ENCODE measurements at regions not wholly inside any gene's neighbourhood (a gene's known extent, or its start where the extent isn't known, plus 50 kb on each side); places are given as distances from the start of the nearest gene placed in this dataset.

GRCh38 chr4:180923486-180923885 is 1319.7 kb upstream of the TENM3 start:
- H3K27ac ChIP-seq (replicated peaks; ENCODE audit: low read length), result no peak overlapping the region
- no peak for DNase-seq (ENCODE audit: low spot score)
- H3K14ac ChIP-seq (ENCODE audit: low read length), result no peak overlapping the region

GRCh38 chr4:180925805-180926204 is 1317.4 kb upstream of the TENM3 start:
- Histone ChIP-seq H3K36me3 (replicated peaks in 1 of 2; ENCODE audit: control insufficient read depth in 2 of 2, insufficient read depth in 2 of 2, low read length in 2 of 2) (no peaks in the 10 kb centered on the region), H3K4me2 (ENCODE audit: insufficient read depth, low read length, poor library complexity, severe bottlenecking) (no peak overlapping the region), H3K9me3 (replicated peaks in 1 of 2; ENCODE audit: control insufficient read depth in 2 of 2, insufficient read depth in 1 of 2, low read depth in 1 of 2, low read length in 2 of 2) (peaks cover 0 to 3% of the 10 kb centered on the region in 2 donors), H3K79me1 (ENCODE audit: low read depth, low read length) (no peaks in the 10 kb centered on the region), H3K27me3 (ENCODE audit: control insufficient read depth in 3 of 3, insufficient read depth in 3 of 3, low read depth in 1 of 3, low read length in 3 of 3) (no peaks in the 10 kb centered on the region), H2BK120ac (ENCODE audit: low read depth, low read length) (no peak overlapping the region), H3K18ac (ENCODE audit: low read length) (no peak overlapping the region), H3K4ac (ENCODE audit: low read length) (no peak overlapping the region), H4K91ac (ENCODE audit: low read depth, low read length, poor library complexity) (no peak overlapping the region), H2BK12ac (ENCODE audit: low read length) (no peak overlapping the region), H3K23ac (ENCODE audit: low read depth, low read length, poor library complexity) (no peak overlapping the region), H3K27ac (replicated peaks; ENCODE audit: low read length) (no peak overlapping the region), H4K8ac (ENCODE audit: low read depth, low read length) (no peak overlapping the region), H2BK15ac (ENCODE audit: low read length) (no peak overlapping the region), H3K14ac (ENCODE audit: low read length) (no peak overlapping the region), H2AFZ (ENCODE audit: low read length) (peak overlapping the region; percentile 39), H3K9ac (ENCODE audit: low read depth, low read length, poor library complexity) (no peak overlapping the region), H3K4me1 (ENCODE audit: control insufficient read depth in 2 of 2, insufficient read depth in 1 of 2, low read depth in 1 of 2, low read length in 2 of 2) (peaks cover 0 to 2% of the 10 kb centered on the region in 2 donors), H2BK5ac (ENCODE audit: low read length) (no peak overlapping the region), H2AK5ac (ENCODE audit: low read depth, low read length) (no peak overlapping the region), H3K4me3 (ENCODE audit: low read length in 2 of 2) (no peak overlapping the region)
- DNase-seq (ENCODE audit: low spot score), result no peak
- WGBS, 2 donors (ENCODE audit: extremely low coverage in 2 of 2, insufficient read length in 2 of 2, insufficient replicate concordance in 1 of 2), result no CpG with 5 or more reads among the region's 3 CpGs

More at GRCh38 chr4:180923486-180923885, 1319.7 kb upstream of the TENM3 start:
- H2AFZ ChIP-seq (ENCODE audit: low read length), result no peak overlapping the region
- no peak overlapping the region for H3K4me3 ChIP-seq (ENCODE audit: low read length in 2 of 2)
- no peak overlapping the region for H4K8ac ChIP-seq (ENCODE audit: low read depth, low read length)
- no peak overlapping the region for H3K9ac ChIP-seq (ENCODE audit: low read depth, low read length, poor library complexity)
- H4K91ac ChIP-seq (ENCODE audit: low read depth, low read length, poor library complexity), result no peak overlapping the region
- H2AK5ac ChIP-seq (ENCODE audit: low read depth, low read length), result no peak overlapping the region
- H3K9me3 ChIP-seq (replicated peaks in 1 of 2; ENCODE audit: control insufficient read depth in 2 of 2, insufficient read depth in 1 of 2, low read depth in 1 of 2, low read length in 2 of 2), result peaks cover 0 to 3% of the 10 kb centered on the region in 2 donors
- no peaks in the 10 kb centered on the region for H3K36me3 ChIP-seq (replicated peaks in 1 of 2; ENCODE audit: control insufficient read depth in 2 of 2, insufficient read depth in 2 of 2, low read length in 2 of 2)
- no peaks in the 10 kb centered on the region for H3K27me3 ChIP-seq (ENCODE audit: control insufficient read depth in 3 of 3, insufficient read depth in 3 of 3, low read depth in 1 of 3, low read length in 3 of 3)
- H3K18ac ChIP-seq (ENCODE audit: low read length), result no peak overlapping the region
- no peaks in the 10 kb centered on the region for H3K79me1 ChIP-seq (ENCODE audit: low read depth, low read length)
- no peak overlapping the region for H2BK12ac ChIP-seq (ENCODE audit: low read length)
- no peak overlapping the region for H2BK15ac ChIP-seq (ENCODE audit: low read length)
- H3K23ac ChIP-seq (ENCODE audit: low read depth, low read length, poor library complexity), result no peak overlapping the region
- H2BK120ac ChIP-seq (ENCODE audit: low read depth, low read length), result no peak overlapping the region
- peaks cover 0 to 2% of the 10 kb centered on the region in 2 donors for H3K4me1 ChIP-seq (ENCODE audit: control insufficient read depth in 2 of 2, insufficient read depth in 1 of 2, low read depth in 1 of 2, low read length in 2 of 2)
- H2BK5ac ChIP-seq (ENCODE audit: low read length), result no peak overlapping the region
- no peak overlapping the region for H3K4me2 ChIP-seq (ENCODE audit: insufficient read depth, low read length, poor library complexity, severe bottlenecking)
- H3K4ac ChIP-seq (ENCODE audit: low read length), result no peak overlapping the region

GRCh38 chr4:180926277-180926676 is 1316.9 kb upstream of the TENM3 start:
- Histone ChIP-seq H4K91ac (ENCODE audit: low read depth, low read length, poor library complexity) (no peak overlapping the region), H2AFZ (ENCODE audit: low read length) (peak overlapping the region; percentile 59), H2BK15ac (ENCODE audit: low read length) (no peak overlapping the region), H3K14ac (ENCODE audit: low read length) (no peak overlapping the region), H3K79me1 (ENCODE audit: low read depth, low read length) (no peaks in the 10 kb centered on the region), H3K4me3 (ENCODE audit: low read length in 2 of 2) (no peak overlapping the region), H3K9me3 (replicated peaks in 1 of 2; ENCODE audit: control insufficient read depth in 2 of 2, insufficient read depth in 1 of 2, low read depth in 1 of 2, low read length in 2 of 2) (peaks cover 0 to under 1% of the 10 kb centered on the region in 2 donors), H3K27ac (replicated peaks; ENCODE audit: low read length) (no peak overlapping the region), H2BK12ac (ENCODE audit: low read length) (no peak overlapping the region), H3K4me2 (ENCODE audit: insufficient read depth, low read length, poor library complexity, severe bottlenecking) (no peak overlapping the region), H2AK5ac (ENCODE audit: low read depth, low read length) (no peak overlapping the region), H3K36me3 (replicated peaks in 1 of 2; ENCODE audit: control insufficient read depth in 2 of 2, insufficient read depth in 2 of 2, low read length in 2 of 2) (no peaks in the 10 kb centered on the region), H3K23ac (ENCODE audit: low read depth, low read length, poor library complexity) (no peak overlapping the region), H4K8ac (ENCODE audit: low read depth, low read length) (no peak overlapping the region), H3K4ac (ENCODE audit: low read length) (no peak overlapping the region), H3K27me3 (ENCODE audit: control insufficient read depth in 3 of 3, insufficient read depth in 3 of 3, low read depth in 1 of 3, low read length in 3 of 3) (no peaks in the 10 kb centered on the region), H2BK5ac (ENCODE audit: low read length) (no peak overlapping the region), H3K4me1 (ENCODE audit: control insufficient read depth in 2 of 2, insufficient read depth in 1 of 2, low read depth in 1 of 2, low read length in 2 of 2) (peaks cover 0 to 2% of the 10 kb centered on the region in 2 donors), H3K18ac (ENCODE audit: low read length) (no peak overlapping the region), H2BK120ac (ENCODE audit: low read depth, low read length) (no peak overlapping the region), H3K9ac (ENCODE audit: low read depth, low read length, poor library complexity) (no peak overlapping the region)
- DNase-seq (ENCODE audit: low spot score), result no peak
- no CpG with 5 or more reads among the region's 1 CpG for WGBS, 2 donors (ENCODE audit: extremely low coverage in 2 of 2, insufficient read length in 2 of 2, insufficient replicate concordance in 1 of 2)

GRCh38 chr4:180932370-180933001 is 1310.7 kb upstream of the TENM3 start:
- H3K4ac ChIP-seq (ENCODE audit: low read length), result no peak overlapping the region
- H3K4me2 ChIP-seq (ENCODE audit: insufficient read depth, low read length, poor library complexity, severe bottlenecking), result no peak overlapping the region
- peaks cover 0 to 1% of the 10 kb centered on the region in 2 donors for H3K36me3 ChIP-seq (replicated peaks in 1 of 2; ENCODE audit: control insufficient read depth in 2 of 2, insufficient read depth in 2 of 2, low read length in 2 of 2)
- H2BK5ac ChIP-seq (ENCODE audit: low read length), result no peak overlapping the region
- no peaks in the 10 kb centered on the region for H3K27me3 ChIP-seq (ENCODE audit: control insufficient read depth in 3 of 3, insufficient read depth in 3 of 3, low read depth in 1 of 3, low read length in 3 of 3)
- H4K91ac ChIP-seq (ENCODE audit: low read depth, low read length, poor library complexity), result no peak overlapping the region
- no peaks in the 10 kb centered on the region for H3K9me3 ChIP-seq (replicated peaks in 1 of 2; ENCODE audit: control insufficient read depth in 2 of 2, insufficient read depth in 1 of 2, low read depth in 1 of 2, low read length in 2 of 2)
- no peaks in the 10 kb centered on the region for H3K79me1 ChIP-seq (ENCODE audit: low read depth, low read length)
- DNase-seq (ENCODE audit: low spot score), result no peak
- no peak overlapping the region for H3K14ac ChIP-seq (ENCODE audit: low read length)
- WGBS, 2 donors (ENCODE audit: extremely low coverage in 2 of 2, insufficient read length in 2 of 2, insufficient replicate concordance in 1 of 2), result no CpG with 5 or more reads among the region's 4 CpGs
- no peaks in the 10 kb centered on the region for H3K4me1 ChIP-seq (ENCODE audit: control insufficient read depth in 2 of 2, insufficient read depth in 1 of 2, low read depth in 1 of 2, low read length in 2 of 2)
- H2BK120ac ChIP-seq (ENCODE audit: low read depth, low read length), result no peak overlapping the region
- no peak overlapping the region for H3K27ac ChIP-seq (replicated peaks; ENCODE audit: low read length)
- H2AFZ ChIP-seq (ENCODE audit: low read length), result peak overlapping the region; percentile 46
- H3K4me3 ChIP-seq (ENCODE audit: low read length in 2 of 2), result no peak overlapping the region
- no peak overlapping the region for H4K8ac ChIP-seq (ENCODE audit: low read depth, low read length)
- no peak overlapping the region for H3K18ac ChIP-seq (ENCODE audit: low read length)
- H3K23ac ChIP-seq (ENCODE audit: low read depth, low read length, poor library complexity), result no peak overlapping the region
- no peak overlapping the region for H2AK5ac ChIP-seq (ENCODE audit: low read depth, low read length)
- H2BK12ac ChIP-seq (ENCODE audit: low read length), result no peak overlapping the region
- no peak overlapping the region for H2BK15ac ChIP-seq (ENCODE audit: low read length)
- H3K9ac ChIP-seq (ENCODE audit: low read depth, low read length, poor library complexity), result no peak overlapping the region

All from neuronal stem cell (in vitro differentiated cells).